K562 (cell line): ENCODE measurements at regions not wholly inside any gene's neighbourhood (a gene's known extent, or its start where the extent isn't known, plus 50 kb on each side); places are given as distances from the start of the nearest gene placed in this dataset.

Experiments used
- ATAC-seq: fragments of 200-7000 bp; cut with Tn5 transposase; 3 replicates; pipeline ENCODE4 v1.9.1; 2020; ENCODE audit warnings: moderate library complexity
- BruUV-seq: library from RNA; stranded (reverse); fragments of 400-500 nt; replicated peaks from 2 replicates; lab custom pipeline; 2021; lab: Mats Ljungman, UMichigan
- CTCF ChIA-PET: fragments of 300-600 bp; formaldehyde crosslinking; extraction: SDS; loops from one replicate; lab custom pipeline; 2021; ENCODE audit warnings: low intra/inter-chr PET ratio; lab: Yijun Ruan, JAX
- POLR2A ChIA-PET: fragments of 300-600, 350-650 bp; sonication (Branson Sonifier 250); formaldehyde crosslinking; extraction: SDS; loops from one replicate; lab custom pipeline; 2021; ENCODE audit warnings: antibody characterized with exemption, inconsistent platforms; lab: Yijun Ruan, JAX
- DNase-seq, 4 experiments: peaks; one replicate each; pipeline versions ENCODE4 v3.0.0 to v3.0.0-alpha.2; 2011 to 2018; ENCODE audit warnings: low spot score in 3 of 4, mixed read lengths in 3 of 4; ENCODE audit errors: extremely low read depth in 1 of 4
- FAIRE-seq: peaks from 2 replicates; lab custom pipeline; 2011; peaks lifted over from hg19 to GRCh38; lab: Jason Lieb, UNC
- H2AFZ ChIP-seq: 2 replicates; pipeline ENCODE4 v1.6.0; 2011; ENCODE audit warnings: low read depth, low read length, control low read depth, inconsistent platforms
- H3K27ac ChIP-seq: fragments of 200-600 bp; 3 replicates; pipeline ENCODE4 v1.8.0; 2011; ENCODE audit warnings: low read depth, mild to moderate bottlenecking, control low read depth, inconsistent platforms, low read length, moderate library complexity, mixed read lengths; ENCODE audit errors: extremely low read depth
- H3K27me3 ChIP-seq, 2 experiments: fragments of 300-600 bp in 1 of 2; 2 replicates in 1 of 2; 3 replicates in 1 of 2; pipeline versions ENCODE4 v1.6.0 to v1.8.0; 2011; ENCODE audit warnings: inconsistent platforms in 2 of 2, low read length in 2 of 2, mild to moderate bottlenecking in 1 of 2, mixed read lengths in 1 of 2, moderate library complexity in 1 of 2; ENCODE audit not compliant: control insufficient read depth in 2 of 2, insufficient read depth in 2 of 2
- H3K36me3 ChIP-seq: fragments of 300-600 bp; 3 replicates; pipeline ENCODE4 v1.8.0; 2011; ENCODE audit warnings: mild to moderate bottlenecking, low read length, inconsistent platforms; ENCODE audit not compliant: control insufficient read depth, insufficient read depth
- H3K4me1 ChIP-seq, 2 experiments: fragments of 200-600 bp in 1 of 2; replicated peaks in 1 of 2; 2 replicates in 1 of 2; 3 replicates in 1 of 2; pipeline versions ENCODE4 v1.5.1 to v1.8.0; 2011; ENCODE audit warnings: inconsistent platforms in 2 of 2, low read length in 2 of 2, mild to moderate bottlenecking in 1 of 2, mixed read lengths in 1 of 2, moderate library complexity in 1 of 2; ENCODE audit not compliant: control insufficient read depth in 2 of 2, insufficient read depth in 2 of 2
- H3K4me2 ChIP-seq: 2 replicates; pipeline ENCODE4 v1.6.1; 2011; ENCODE audit warnings: low read length, control low read depth, inconsistent platforms, mixed read lengths; ENCODE audit not compliant: insufficient read depth
- H3K4me3 ChIP-seq: fragments of 200-600 bp; sonication (generic), shearing (Covaris generic); 2 replicates; pipeline ENCODE4 v1.5.1; 2016; ENCODE audit warnings: control low read depth, inconsistent platforms
- H3K79me2 ChIP-seq: fragments of 200-600 bp; 3 replicates; pipeline ENCODE4 v1.8.0; 2011; ENCODE audit warnings: low read length, inconsistent platforms; ENCODE audit not compliant: control insufficient read depth, insufficient read depth
- H3K9ac ChIP-seq, 2 experiments: 2 replicates each; pipeline versions ENCODE4 v1.6.0 to v1.6.1; 2011; ENCODE audit warnings: low read depth in 2 of 2, low read length in 2 of 2, control low read depth in 1 of 2, inconsistent platforms in 1 of 2, mild to moderate bottlenecking in 1 of 2, mixed read lengths in 1 of 2; ENCODE audit not compliant: insufficient read depth in 1 of 2
- H3K9me1 ChIP-seq: one replicate; pipeline ENCODE4 v1.6.0; 2011; ENCODE audit warnings: inconsistent platforms, mild to moderate bottlenecking, low read length, moderate library complexity; ENCODE audit not compliant: control insufficient read depth, insufficient read depth
- H3K9me3 ChIP-seq: replicated peaks from 2 replicates; pipeline ENCODE4 v1.5.1; 2011; ENCODE audit warnings: low read depth, low read length, inconsistent platforms; ENCODE audit not compliant: control insufficient read depth, insufficient read depth
- H4K20me1 ChIP-seq: replicated peaks from 2 replicates; pipeline ENCODE4 v1.6.1; 2011; ENCODE audit warnings: low read length, inconsistent platforms, mixed read lengths; ENCODE audit not compliant: control insufficient read depth, insufficient read depth
- GTF2E2 ChIP-seq: fragments of 200-800 bp; sonication (Bioruptor generic); IDR thresholded peaks from 2 replicates; pipeline ENCODE4 v1.6.1; 2016; ENCODE audit warnings: missing genetic modification characterization, missing compliant biosample characterization
- POLR2AphosphoS2 ChIP-seq: IDR thresholded peaks from 2 replicates; pipeline ENCODE4 v1.6.1; 2012; ENCODE audit warnings: low read length, improper control_type of control experiment
- WGBS: fragments of 100-300 bp; shearing (Covaris generic); methylation state at CpG from one replicate; pipeline ENCODE4 v1.1.6; 2016; ENCODE audit warnings: low coverage, mixed read lengths; ENCODE audit not compliant: insufficient coverage; ENCODE audit errors: missing lambda C conversion rate; 5-methylcytosine and 5-hydroxymethylcytosine counted together
- in situ Hi-C: fragments of 300-500 bp; cut with MboI; formaldehyde crosslinking; loops from 4 replicates; pipeline ENCODE4 v1.15.0; 2018; ENCODE audit warnings: inconsistent platforms, mixed read lengths
- intact Hi-C: fragments of 100-400 bp; cut with micrococcal nuclease; formaldehyde crosslinking; loops from 2 replicates; pipeline ENCODE4 v1.14.2; 2022
- TF ChIP-seq, protein P1 (sequence below): sonication (generic); formaldehyde crosslinking; IDR thresholded peaks from 2 replicates; pipeline ENCODE4 v1.8.0; 2023; ENCODE audit warnings: missing genetic modification reagents, mild to moderate bottlenecking, borderline replicate concordance

DNA sequence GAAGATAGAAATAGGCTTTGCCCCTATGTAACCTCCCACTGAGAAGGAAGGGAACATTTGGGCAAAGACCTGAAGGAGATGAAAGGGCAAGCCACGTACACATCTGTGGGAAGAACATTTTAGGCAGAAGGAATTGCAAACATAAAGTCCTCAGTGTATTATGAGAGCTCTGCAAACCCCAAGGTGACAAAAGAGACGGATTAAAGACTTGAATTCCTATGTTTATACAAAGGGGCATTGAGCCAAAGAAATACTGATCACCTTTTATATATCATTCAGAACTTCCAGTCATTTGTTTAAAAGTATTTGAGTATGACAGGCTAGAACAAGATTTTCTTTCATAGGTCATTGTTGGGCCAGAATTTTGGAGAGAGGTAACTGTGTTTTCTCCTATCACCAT is 90.2 kb upstream of the ATG10 start:
- ATAC-seq (no peak), FAIRE-seq (no peak), DNase-seq (no peak)
- no TSS peak for BruUV-seq
- H3K4me3 ChIP-seq = no peak overlapping the region
- H4K20me1 ChIP-seq = no peaks in the 10 kb centered on the region
- no peak overlapping the region for H2AFZ ChIP-seq
- intact Hi-C loops = no loop called here
- H3K79me2 ChIP-seq = no peaks in the 10 kb centered on the region
- POLR2A ChIA-PET = no interaction called here
- TF ChIP-seq GTF2E2 (tag) (no peak), POLR2AphosphoS2 (no peak)
- TF ChIP-seq, protein P1, sequence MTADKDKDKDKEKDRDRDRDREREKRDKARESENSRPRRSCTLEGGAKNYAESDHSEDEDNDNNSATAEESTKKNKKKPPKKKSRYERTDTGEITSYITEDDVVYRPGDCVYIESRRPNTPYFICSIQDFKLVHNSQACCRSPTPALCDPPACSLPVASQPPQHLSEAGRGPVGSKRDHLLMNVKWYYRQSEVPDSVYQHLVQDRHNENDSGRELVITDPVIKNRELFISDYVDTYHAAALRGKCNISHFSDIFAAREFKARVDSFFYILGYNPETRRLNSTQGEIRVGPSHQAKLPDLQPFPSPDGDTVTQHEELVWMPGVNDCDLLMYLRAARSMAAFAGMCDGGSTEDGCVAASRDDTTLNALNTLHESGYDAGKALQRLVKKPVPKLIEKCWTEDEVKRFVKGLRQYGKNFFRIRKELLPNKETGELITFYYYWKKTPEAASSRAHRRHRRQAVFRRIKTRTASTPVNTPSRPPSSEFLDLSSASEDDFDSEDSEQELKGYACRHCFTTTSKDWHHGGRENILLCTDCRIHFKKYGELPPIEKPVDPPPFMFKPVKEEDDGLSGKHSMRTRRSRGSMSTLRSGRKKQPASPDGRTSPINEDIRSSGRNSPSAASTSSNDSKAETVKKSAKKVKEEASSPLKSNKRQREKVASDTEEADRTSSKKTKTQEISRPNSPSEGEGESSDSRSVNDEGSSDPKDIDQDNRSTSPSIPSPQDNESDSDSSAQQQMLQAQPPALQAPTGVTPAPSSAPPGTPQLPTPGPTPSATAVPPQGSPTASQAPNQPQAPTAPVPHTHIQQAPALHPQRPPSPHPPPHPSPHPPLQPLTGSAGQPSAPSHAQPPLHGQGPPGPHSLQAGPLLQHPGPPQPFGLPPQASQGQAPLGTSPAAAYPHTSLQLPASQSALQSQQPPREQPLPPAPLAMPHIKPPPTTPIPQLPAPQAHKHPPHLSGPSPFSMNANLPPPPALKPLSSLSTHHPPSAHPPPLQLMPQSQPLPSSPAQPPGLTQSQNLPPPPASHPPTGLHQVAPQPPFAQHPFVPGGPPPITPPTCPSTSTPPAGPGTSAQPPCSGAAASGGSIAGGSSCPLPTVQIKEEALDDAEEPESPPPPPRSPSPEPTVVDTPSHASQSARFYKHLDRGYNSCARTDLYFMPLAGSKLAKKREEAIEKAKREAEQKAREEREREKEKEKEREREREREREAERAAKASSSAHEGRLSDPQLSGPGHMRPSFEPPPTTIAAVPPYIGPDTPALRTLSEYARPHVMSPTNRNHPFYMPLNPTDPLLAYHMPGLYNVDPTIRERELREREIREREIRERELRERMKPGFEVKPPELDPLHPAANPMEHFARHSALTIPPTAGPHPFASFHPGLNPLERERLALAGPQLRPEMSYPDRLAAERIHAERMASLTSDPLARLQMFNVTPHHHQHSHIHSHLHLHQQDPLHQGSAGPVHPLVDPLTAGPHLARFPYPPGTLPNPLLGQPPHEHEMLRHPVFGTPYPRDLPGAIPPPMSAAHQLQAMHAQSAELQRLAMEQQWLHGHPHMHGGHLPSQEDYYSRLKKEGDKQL (CRISPR knock-in tag) = no peak
- in situ Hi-C loops = no loop called here
- WGBS = 10% methylated on average over 2 of the region's 2 CpGs
- H3K36me3 ChIP-seq = no peaks in the 10 kb centered on the region
- H3K4me1 ChIP-seq = no peaks in the 10 kb centered on the region
- no peak overlapping the region for H3K9ac ChIP-seq
- CTCF ChIA-PET = no interaction called here
- H3K4me2 ChIP-seq = no peak overlapping the region
- H3K27me3 ChIP-seq = no peaks in the 10 kb centered on the region; a peak in 1 of 5 replicates
- H3K27ac ChIP-seq = no peak overlapping the region
- H3K9me3 ChIP-seq = no peaks in the 10 kb centered on the region
- no peaks in the 10 kb centered on the region for H3K9me1 ChIP-seq
